ENCODE measurements at regions not wholly inside any gene's neighbourhood (a gene's known extent, or its start where the extent isn't known, plus 50 kb on each side); places are given as distances from the start of the nearest gene placed in this dataset.

- Histone ChIP-seq H3K9ac (ENCODE audit: low read length) (no peak overlapping the region), H3K4me3 (ENCODE audit: low read length) (no peak overlapping the region), H3K4me1 (ENCODE audit: low read length) (no peaks in the 10 kb centered on the region), H3K9me3 (ENCODE audit: insufficient read depth, low read length) (no peaks in the 10 kb centered on the region), H3K79me2 (ENCODE audit: low read length) (no peaks in the 10 kb centered on the region), H3K4me2 (ENCODE audit: low read length) (no peak overlapping the region), H3K27me3 (ENCODE audit: low read depth, low read length) (no peaks in the 10 kb centered on the region), H3K36me3 (replicated peaks; ENCODE audit: low read depth, low read length) (no peaks in the 10 kb centered on the region), H4K20me1 (ENCODE audit: insufficient read depth, low read length) (no peaks in the 10 kb centered on the region), H2AFZ (ENCODE audit: low read depth, low read length) (no peak overlapping the region), H3K27ac (ENCODE audit: low read length) (no peak overlapping the region)
- TF ChIP-seq EZH2phosphoT487 (IDR thresholded peaks at IDR 0.05; ENCODE audit: low read depth) (no peak), CTCF (IDR thresholded peaks at IDR 0.05; ENCODE audit: low read depth, low read length) (no peak)
Measured at GRCh38 chr9:79193001-79193400, 378.8 kb upstream of the TLE4 start.

- Histone ChIP-seq H3K27me3 (ENCODE audit: low read depth, low read length) (no peaks in the 10 kb centered on the region), H3K9ac (ENCODE audit: low read length) (no peak overlapping the region), H3K4me1 (ENCODE audit: low read length) (no peaks in the 10 kb centered on the region), H4K20me1 (ENCODE audit: insufficient read depth, low read length) (no peaks in the 10 kb centered on the region), H3K4me2 (ENCODE audit: low read length) (no peak overlapping the region), H3K36me3 (replicated peaks; ENCODE audit: low read depth, low read length) (no peaks in the 10 kb centered on the region), H3K27ac (ENCODE audit: low read length) (no peak overlapping the region), H3K9me3 (ENCODE audit: insufficient read depth, low read length) (no peaks in the 10 kb centered on the region), H3K79me2 (ENCODE audit: low read length) (no peaks in the 10 kb centered on the region), H2AFZ (ENCODE audit: low read depth, low read length) (no peak overlapping the region), H3K4me3 (ENCODE audit: low read length) (no peak overlapping the region)
- TF ChIP-seq EZH2phosphoT487 (IDR thresholded peaks at IDR 0.05; ENCODE audit: low read depth) = no peak
- no peak for TF ChIP-seq CTCF (IDR thresholded peaks at IDR 0.05; ENCODE audit: low read depth, low read length)
Measured at GRCh38 chr9:79193501-79194223, 378.1 kb upstream of the TLE4 start.

- Histone ChIP-seq H4K20me1 (ENCODE audit: insufficient read depth, low read length) (no peaks in the 10 kb centered on the region), H3K27ac (ENCODE audit: low read length) (no peak overlapping the region), H3K4me3 (ENCODE audit: low read length) (no peak overlapping the region), H3K9ac (ENCODE audit: low read length) (no peak overlapping the region), H3K36me3 (replicated peaks; ENCODE audit: low read depth, low read length) (no peaks in the 10 kb centered on the region), H3K9me3 (ENCODE audit: insufficient read depth, low read length) (no peaks in the 10 kb centered on the region), H3K4me1 (ENCODE audit: low read length) (no peaks in the 10 kb centered on the region), H3K4me2 (ENCODE audit: low read length) (no peak overlapping the region), H2AFZ (ENCODE audit: low read depth, low read length) (no peak overlapping the region), H3K27me3 (ENCODE audit: low read depth, low read length) (peaks cover 5% of the 10 kb centered on the region; the same call in 1 of the 2 replicates), H3K79me2 (ENCODE audit: low read length) (no peaks in the 10 kb centered on the region)
- no peak for TF ChIP-seq EZH2phosphoT487 (IDR thresholded peaks at IDR 0.05; ENCODE audit: low read depth)
Measured at GRCh38 chr9:79195879-79196278, 375.9 kb upstream of the TLE4 start.

GRCh38 chr9:79196606-79197005, 375.2 kb upstream of the TLE4 start:
- Histone ChIP-seq H3K79me2 (ENCODE audit: low read length) (no peaks in the 10 kb centered on the region), H3K27me3 (ENCODE audit: low read depth, low read length) (peaks cover 5% of the 10 kb centered on the region; the same call in 1 of the 2 replicates), H3K9ac (ENCODE audit: low read length) (no peak overlapping the region), H3K4me2 (ENCODE audit: low read length) (no peak overlapping the region), H3K36me3 (replicated peaks; ENCODE audit: low read depth, low read length) (no peaks in the 10 kb centered on the region), H3K4me1 (ENCODE audit: low read length) (no peaks in the 10 kb centered on the region), H3K27ac (ENCODE audit: low read length) (no peak overlapping the region), H2AFZ (ENCODE audit: low read depth, low read length) (no peak overlapping the region), H4K20me1 (ENCODE audit: insufficient read depth, low read length) (no peaks in the 10 kb centered on the region), H3K4me3 (ENCODE audit: low read length) (no peak overlapping the region), H3K9me3 (ENCODE audit: insufficient read depth, low read length) (no peaks in the 10 kb centered on the region)
- TF ChIP-seq CTCF (IDR thresholded peaks at IDR 0.05; ENCODE audit: low read depth, low read length) (no peak), EZH2phosphoT487 (IDR thresholded peaks at IDR 0.05; ENCODE audit: low read depth) (no peak)
